Karpas-422 (cell line): ENCODE measurements at regions not wholly inside any gene's neighbourhood (a gene's known extent, or its start where the extent isn't known, plus 50 kb on each side); places are given as distances from the start of the nearest gene placed in this dataset.

ENCODE experiments used
- DNase-seq: peaks from one replicate; pipeline ENCODE4 v3.0.0-alpha.2; 2015
- H2AFZ ChIP-seq: fragments of 200-600 bp; sonication (generic); 2 replicates; pipeline ENCODE4 v1.6.1; 2014; ENCODE audit warnings: antibody characterized with exemption, low read length, mixed read lengths
- H3K27ac ChIP-seq: fragments of 200-600 bp; sonication (generic); 2 replicates; pipeline ENCODE4 v1.5.1; 2014; ENCODE audit warnings: mild to moderate bottlenecking, low read length, moderate library complexity
- H3K27me3 ChIP-seq: fragments of 200-600 bp; sonication (generic); 2 replicates; pipeline ENCODE4 v1.6.1; 2014; ENCODE audit warnings: low read length, mixed read lengths
- H3K36me3 ChIP-seq: fragments of 200-600 bp; sonication (generic); 2 replicates; pipeline ENCODE4 v1.6.1; 2014; ENCODE audit warnings: low read length, mixed read lengths; ENCODE audit not compliant: insufficient read depth
- H3K4me1 ChIP-seq: fragments of 200-600 bp; sonication (generic); 2 replicates; pipeline ENCODE4 v1.6.1; 2014; ENCODE audit warnings: mild to moderate bottlenecking, low read length, mixed read lengths
- H3K4me2 ChIP-seq: fragments of 200-600 bp; sonication (generic); 2 replicates; pipeline ENCODE4 v1.6.1; 2014; ENCODE audit warnings: low read length, low read depth, mild to moderate bottlenecking; ENCODE audit not compliant: poor library complexity, severe bottlenecking
- H3K4me3 ChIP-seq: fragments of 200-600 bp; sonication (generic); 2 replicates; pipeline ENCODE4 v1.5.1; 2014; ENCODE audit warnings: mild to moderate bottlenecking, antibody characterized with exemption, low read length, mixed read lengths
- H3K79me2 ChIP-seq: fragments of 200-600 bp; sonication (generic); 2 replicates; pipeline ENCODE4 v1.6.1; 2014; ENCODE audit warnings: mild to moderate bottlenecking, low read length, mixed read lengths
- H3K9ac ChIP-seq: fragments of 200-600 bp; sonication (generic); 2 replicates; pipeline ENCODE4 v1.6.0; 2014; ENCODE audit warnings: low read length
- H3K9me2 ChIP-seq: fragments of 200-600 bp; sonication (generic), shearing (Covaris generic); replicated peaks from 2 replicates; pipeline ENCODE4 v1.6.0; 2014; ENCODE audit warnings: mild to moderate bottlenecking, low read length, moderate library complexity; ENCODE audit not compliant: insufficient read depth
- H3K9me3 ChIP-seq: fragments of 300-700, 200-600 bp; sonication (generic); 2 replicates; pipeline ENCODE4 v1.6.1; 2014; ENCODE audit warnings: low read length, mixed read lengths
- H4K20me1 ChIP-seq: fragments of 200-600 bp; sonication (generic); 2 replicates; pipeline ENCODE4 v1.6.1; 2014; ENCODE audit warnings: mild to moderate bottlenecking, antibody characterized with exemption, low read length, low read depth; ENCODE audit not compliant: insufficient read depth

- no peaks in the 10 kb centered on the region for H3K36me3 ChIP-seq
- no peak overlapping the region for H3K27ac ChIP-seq
- no peak overlapping the region for H3K4me2 ChIP-seq
- no peaks in the 10 kb centered on the region for H3K9me3 ChIP-seq
- H4K20me1 ChIP-seq, result no peaks in the 10 kb centered on the region
- H2AFZ ChIP-seq, result no peak overlapping the region
- DNase-seq, result no peak
- H3K9ac ChIP-seq, result no peak overlapping the region
- H3K4me1 ChIP-seq, result no peaks in the 10 kb centered on the region
- H3K79me2 ChIP-seq, result no peaks in the 10 kb centered on the region
- H3K4me3 ChIP-seq, result no peak overlapping the region
- no peaks in the 10 kb centered on the region for H3K9me2 ChIP-seq
- no peaks in the 10 kb centered on the region for H3K27me3 ChIP-seq
Measured at GRCh38 chr11:121928597-121929580, 187.1 kb downstream of the BLID start.

- Histone ChIP-seq H3K9me3 (no peaks in the 10 kb centered on the region), H3K27me3 (no peaks in the 10 kb centered on the region), H4K20me1 (no peaks in the 10 kb centered on the region), H2AFZ (no peak overlapping the region), H3K27ac (no peak overlapping the region), H3K4me1 (no peaks in the 10 kb centered on the region), H3K79me2 (no peaks in the 10 kb centered on the region), H3K36me3 (no peaks in the 10 kb centered on the region), H3K9me2 (no peaks in the 10 kb centered on the region), H3K4me2 (no peak overlapping the region), H3K4me3 (no peak overlapping the region), H3K9ac (no peak overlapping the region)
- DNase-seq, result no peak
Measured at GRCh38 chr11:121927789-121928188, 188.2 kb downstream of the BLID start.

- Histone ChIP-seq H3K9me2 (no peaks in the 10 kb centered on the region), H3K36me3 (no peaks in the 10 kb centered on the region), H3K4me1 (no peaks in the 10 kb centered on the region), H4K20me1 (no peaks in the 10 kb centered on the region), H3K9ac (no peak overlapping the region), H2AFZ (no peak overlapping the region), H3K4me3 (no peak overlapping the region), H3K9me3 (no peaks in the 10 kb centered on the region), H3K27ac (no peak overlapping the region), H3K79me2 (no peaks in the 10 kb centered on the region), H3K27me3 (no peaks in the 10 kb centered on the region), H3K4me2 (no peak overlapping the region)
- no peak for DNase-seq
Measured at GRCh38 chr11:121927097-121927785, 188.8 kb downstream of the BLID start.

- no peak overlapping the region for H3K9ac ChIP-seq
- H3K4me2 ChIP-seq, result no peak overlapping the region
- H2AFZ ChIP-seq, result no peak overlapping the region
- DNase-seq, result no peak
- H3K27me3 ChIP-seq, result no peaks in the 10 kb centered on the region
- no peaks in the 10 kb centered on the region for H3K36me3 ChIP-seq
- H3K9me2 ChIP-seq, result no peaks in the 10 kb centered on the region
- H3K4me3 ChIP-seq, result no peak overlapping the region
- no peaks in the 10 kb centered on the region for H3K4me1 ChIP-seq
- H3K27ac ChIP-seq, result no peak overlapping the region
- H3K9me3 ChIP-seq, result no peaks in the 10 kb centered on the region
- H4K20me1 ChIP-seq, result no peaks in the 10 kb centered on the region
- H3K79me2 ChIP-seq, result no peaks in the 10 kb centered on the region
Measured at GRCh38 chr11:121924191-121924590, 191.8 kb downstream of the BLID start.

- H3K9ac ChIP-seq, result no peak overlapping the region
- DNase-seq, result no peak
- H3K4me1 ChIP-seq, result no peaks in the 10 kb centered on the region
- H3K9me3 ChIP-seq, result no peaks in the 10 kb centered on the region
- H4K20me1 ChIP-seq, result no peaks in the 10 kb centered on the region
- H2AFZ ChIP-seq, result no peak overlapping the region
- H3K27me3 ChIP-seq, result no peaks in the 10 kb centered on the region
- H3K4me2 ChIP-seq, result no peak overlapping the region
- H3K27ac ChIP-seq, result no peak overlapping the region
- no peak overlapping the region for H3K4me3 ChIP-seq
- no peaks in the 10 kb centered on the region for H3K79me2 ChIP-seq
- H3K36me3 ChIP-seq, result no peaks in the 10 kb centered on the region
- no peaks in the 10 kb centered on the region for H3K9me2 ChIP-seq
Measured at GRCh38 chr11:121917482-121917881, 198.5 kb downstream of the BLID start.

- no peak for DNase-seq
- Histone ChIP-seq H3K27ac (no peak overlapping the region), H2AFZ (no peak overlapping the region), H3K27me3 (no peaks in the 10 kb centered on the region), H3K4me2 (no peak overlapping the region), H3K9me2 (no peaks in the 10 kb centered on the region), H3K79me2 (no peaks in the 10 kb centered on the region), H3K4me3 (no peak overlapping the region), H3K36me3 (no peaks in the 10 kb centered on the region), H3K9ac (no peak overlapping the region), H4K20me1 (no peaks in the 10 kb centered on the region), H3K4me1 (no peaks in the 10 kb centered on the region), H3K9me3 (no peaks in the 10 kb centered on the region)
Measured at GRCh38 chr11:121914508-121915059, 201.4 kb downstream of the BLID start.

- no peak overlapping the region for H2AFZ ChIP-seq
- no peak overlapping the region for H3K4me3 ChIP-seq
- H3K27me3 ChIP-seq, result no peaks in the 10 kb centered on the region
- no peaks in the 10 kb centered on the region for H3K36me3 ChIP-seq
- H3K9ac ChIP-seq, result no peak overlapping the region
- H3K4me1 ChIP-seq, result no peaks in the 10 kb centered on the region
- DNase-seq, result no peak
- H3K9me2 ChIP-seq, result no peaks in the 10 kb centered on the region
- no peaks in the 10 kb centered on the region for H3K79me2 ChIP-seq
- no peak overlapping the region for H3K4me2 ChIP-seq
- H3K9me3 ChIP-seq, result no peaks in the 10 kb centered on the region
- no peak overlapping the region for H3K27ac ChIP-seq
- H4K20me1 ChIP-seq, result no peaks in the 10 kb centered on the region
Measured at GRCh38 chr11:121909596-121909995, 206.4 kb downstream of the BLID start.

GRCh38 chr11:121907379-121907778 is 208.6 kb downstream of the BLID start:
- no peak for DNase-seq
- Histone ChIP-seq H3K27ac (no peak overlapping the region), H3K9me2 (no peaks in the 10 kb centered on the region), H3K36me3 (no peaks in the 10 kb centered on the region), H3K4me1 (no peaks in the 10 kb centered on the region), H3K9ac (no peak overlapping the region), H2AFZ (no peak overlapping the region), H3K4me2 (no peak overlapping the region), H3K27me3 (no peaks in the 10 kb centered on the region), H3K9me3 (no peaks in the 10 kb centered on the region), H4K20me1 (no peaks in the 10 kb centered on the region), H3K4me3 (no peak overlapping the region), H3K79me2 (no peaks in the 10 kb centered on the region)
